ENCODE measurements at regions not wholly inside any gene's neighbourhood (a gene's known extent, or its start where the extent isn't known, plus 50 kb on each side); places are given as distances from the start of the nearest gene placed in this dataset.
A peak's percentile ranks its signal among the peaks of the same experiment; 100 is the strongest.

- DNase-seq (ENCODE audit: low read depth in 2 of 2) = no peak
Observed at GRCh38 chr15:79373113-79373512, 59.0 kb upstream of the MINAR1 start.

- DNase-seq (ENCODE audit: low read depth in 2 of 2) = no peak
Observed at GRCh38 chr15:79373728-79374127, 58.4 kb upstream of the MINAR1 start.

- DNase-seq (ENCODE audit: low read depth in 2 of 2) = no peak
Observed at GRCh38 chr15:79376383-79376782, 55.8 kb upstream of the MINAR1 start.

GRCh38 chr15:79378394-79379109 lies 53.6 kb upstream of the MINAR1 start:
- no peak for DNase-seq (ENCODE audit: low read depth in 2 of 2)

GRCh38 chr15:79380755-79381497 lies 51.2 kb upstream of the MINAR1 start:
- DNase-seq (ENCODE audit: low read depth in 2 of 2) = peak; percentile 72

- DNase-seq (ENCODE audit: low read depth in 2 of 2) = no peak
Observed at GRCh38 chr15:79381593-79381992, 50.5 kb upstream of the MINAR1 start.

Data from activated CD4-positive, alpha-beta T cell treated with anti-CD3 and anti-CD28 coated beads for 24 hours (primary cell).